Fibroblast of lung (primary cell): ENCODE measurements at regions not wholly inside any gene's neighbourhood (a gene's known extent, or its start where the extent isn't known, plus 50 kb on each side); places are given as distances from the start of the nearest gene placed in this dataset.
A peak's percentile ranks its signal among the peaks of the same experiment; 100 is the strongest.

Experiments
- DNase-seq, 2 donors: peaks; one replicate each; pipeline versions ENCODE4 v3.0.0 to v3.0.0-alpha.2; 2010; ENCODE audit warnings: low read depth in 2 of 2
- H2AFZ ChIP-seq: 2 replicates; pipeline ENCODE4 v1.5.1; 2012; ENCODE audit warnings: low read length, control low read depth, inconsistent platforms
- H3K27ac ChIP-seq: 2 replicates; pipeline ENCODE4 v1.5.1; 2011; ENCODE audit warnings: low read length, control low read depth; ENCODE audit not compliant: insufficient read depth
- H3K27me3 ChIP-seq: 2 replicates; pipeline ENCODE4 v1.5.1; 2011; ENCODE audit warnings: mild to moderate bottlenecking, low read length; ENCODE audit not compliant: control insufficient read depth, insufficient read depth
- H3K36me3 ChIP-seq: 2 replicates; pipeline ENCODE4 v1.5.1; 2011; ENCODE audit warnings: low read length; ENCODE audit not compliant: control insufficient read depth, insufficient read depth
- H3K4me1 ChIP-seq: 2 replicates; pipeline ENCODE4 v1.5.1; 2011; ENCODE audit warnings: low read length; ENCODE audit not compliant: control insufficient read depth, insufficient read depth; ENCODE audit errors: extremely low read depth
- H3K4me2 ChIP-seq: 2 replicates; pipeline ENCODE4 v1.5.1; 2011; ENCODE audit warnings: low read length, control low read depth; ENCODE audit not compliant: insufficient read depth; ENCODE audit errors: extremely low read depth
- H3K4me3 ChIP-seq, 4 experiments: fragments of 200-600 bp in 1 of 4; sonication (generic) in 1 of 4; replicated peaks in 1 of 4; 2 replicates each; pipeline ENCODE4 v1.5.1; 2011 to 2016; ENCODE audit warnings: low read length in 4 of 4, low read depth in 3 of 4, mild to moderate bottlenecking in 3 of 4, control low read depth in 2 of 4, inconsistent platforms in 1 of 4, mixed read lengths in 1 of 4; ENCODE audit not compliant: insufficient read depth in 1 of 4; ENCODE audit errors: control extremely low read depth in 1 of 4
- H3K79me2 ChIP-seq: 2 replicates; pipeline ENCODE4 v1.5.1; 2012; ENCODE audit warnings: mild to moderate bottlenecking, low read length, inconsistent platforms; ENCODE audit not compliant: control insufficient read depth, insufficient read depth
- H3K9ac ChIP-seq: 2 replicates; pipeline ENCODE4 v1.5.1; 2011; ENCODE audit warnings: mild to moderate bottlenecking, low read length, control low read depth; ENCODE audit not compliant: insufficient read depth
- H3K9me3 ChIP-seq: 2 replicates; pipeline ENCODE4 v1.5.1; 2012; ENCODE audit warnings: low read depth, low read length; ENCODE audit not compliant: control insufficient read depth, insufficient read depth
- H4K20me1 ChIP-seq: 2 replicates; pipeline ENCODE4 v1.5.1; 2011; ENCODE audit warnings: low read length; ENCODE audit not compliant: control insufficient read depth, insufficient read depth; ENCODE audit errors: extremely low read depth
- EZH2 ChIP-seq: IDR thresholded peaks from 2 replicates; pipeline ENCODE4 v1.5.1; 2012; ENCODE audit warnings: low read length, control low read depth, mild to moderate bottlenecking; ENCODE audit errors: missing control alignments
- TF ChIP-seq, protein P1 (sequence below), 2 donors: IDR thresholded peaks in 1 of 2; conservative IDR thresholded peaks in 1 of 2; 1 replicate in 1 of 2; 2 replicates in 1 of 2; pipeline ENCODE4 v1.5.1; 2011 to 2012; ENCODE audit warnings: low read length in 2 of 2, control low read depth in 1 of 2, inconsistent platforms in 1 of 2, low read depth in 1 of 2, mild to moderate bottlenecking in 1 of 2

DNA sequence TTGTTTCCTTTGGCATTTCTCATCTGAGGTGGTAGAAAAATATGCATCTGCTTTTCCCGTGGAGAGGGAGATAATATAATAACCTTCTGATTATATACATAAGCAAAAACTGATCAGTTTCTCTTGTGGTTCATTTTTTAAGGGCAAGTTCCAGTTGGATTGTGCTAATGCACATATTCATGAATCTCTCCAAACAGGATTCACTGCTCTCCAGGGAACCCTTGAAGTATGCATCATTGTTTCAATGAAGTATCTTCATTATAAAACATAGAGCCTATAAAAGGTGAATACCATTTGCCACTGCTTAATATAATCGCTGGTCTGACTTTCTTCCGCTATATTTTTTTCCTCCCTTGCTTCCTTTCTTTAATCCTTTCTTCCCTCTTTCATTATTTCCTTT lies 384.7 kb downstream of the FIGN start:
- Histone ChIP-seq H3K9ac (no peak overlapping the region), H3K36me3 (no peaks in the 10 kb centered on the region), H3K4me1 (peaks cover 5% of the 10 kb centered on the region), H3K4me2 (no peak overlapping the region), H3K27ac (no peak overlapping the region), H4K20me1 (no peaks in the 10 kb centered on the region), H3K79me2 (no peaks in the 10 kb centered on the region), H3K27me3 (no peaks in the 10 kb centered on the region), H3K9me3 (no peaks in the 10 kb centered on the region), H3K4me3 (no peak overlapping the region), H2AFZ (no peak overlapping the region)
- DNase-seq, result no peak
- TF ChIP-seq EZH2, result no peak
- TF ChIP-seq, protein P1, sequence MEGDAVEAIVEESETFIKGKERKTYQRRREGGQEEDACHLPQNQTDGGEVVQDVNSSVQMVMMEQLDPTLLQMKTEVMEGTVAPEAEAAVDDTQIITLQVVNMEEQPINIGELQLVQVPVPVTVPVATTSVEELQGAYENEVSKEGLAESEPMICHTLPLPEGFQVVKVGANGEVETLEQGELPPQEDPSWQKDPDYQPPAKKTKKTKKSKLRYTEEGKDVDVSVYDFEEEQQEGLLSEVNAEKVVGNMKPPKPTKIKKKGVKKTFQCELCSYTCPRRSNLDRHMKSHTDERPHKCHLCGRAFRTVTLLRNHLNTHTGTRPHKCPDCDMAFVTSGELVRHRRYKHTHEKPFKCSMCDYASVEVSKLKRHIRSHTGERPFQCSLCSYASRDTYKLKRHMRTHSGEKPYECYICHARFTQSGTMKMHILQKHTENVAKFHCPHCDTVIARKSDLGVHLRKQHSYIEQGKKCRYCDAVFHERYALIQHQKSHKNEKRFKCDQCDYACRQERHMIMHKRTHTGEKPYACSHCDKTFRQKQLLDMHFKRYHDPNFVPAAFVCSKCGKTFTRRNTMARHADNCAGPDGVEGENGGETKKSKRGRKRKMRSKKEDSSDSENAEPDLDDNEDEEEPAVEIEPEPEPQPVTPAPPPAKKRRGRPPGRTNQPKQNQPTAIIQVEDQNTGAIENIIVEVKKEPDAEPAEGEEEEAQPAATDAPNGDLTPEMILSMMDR (conservative IDR thresholded peaks at IDR 0.05 in 1 of 2, IDR thresholded peaks at IDR 0.05 in 1 of 2; ENCODE audit: low read depth in 1 of 2, low read length in 2 of 2), result no peak

DNA sequence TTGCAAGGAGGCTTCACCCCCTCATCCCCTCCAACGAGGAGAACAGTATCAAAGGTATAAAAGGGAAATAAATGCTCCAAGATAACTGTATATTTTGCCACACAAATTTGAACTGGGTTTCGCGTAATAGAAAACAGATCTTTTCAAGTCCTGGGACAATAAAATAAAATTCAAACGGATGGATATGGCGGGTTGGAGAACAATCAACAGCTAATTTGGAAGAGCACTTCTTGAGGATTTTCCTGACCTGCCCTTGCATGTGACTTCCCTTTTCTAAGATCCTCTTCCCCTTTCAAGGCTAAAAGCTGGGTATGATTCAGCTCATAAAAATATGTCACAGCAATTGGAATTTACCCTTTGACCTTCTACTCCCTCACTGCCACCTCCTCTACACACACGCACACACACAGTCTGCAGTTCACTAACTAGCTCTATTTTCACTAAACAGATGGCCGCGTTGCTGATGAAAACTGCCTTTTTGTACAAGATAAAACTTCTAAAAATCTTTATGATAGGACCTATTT lies 386.9 kb downstream of the FIGN start:
- Histone ChIP-seq H4K20me1 (no peaks in the 10 kb centered on the region), H3K36me3 (no peaks in the 10 kb centered on the region), H3K4me1 (peaks cover 5% of the 10 kb centered on the region), H3K9me3 (no peaks in the 10 kb centered on the region), H3K9ac (peak overlapping the region; percentile 67), H3K4me2 (peak overlapping the region; percentile 86), H3K79me2 (no peaks in the 10 kb centered on the region), H2AFZ (peak overlapping the region; percentile 87), H3K27ac (peak overlapping the region; percentile 91), H3K4me3 (peak overlapping the region in 3 of 4 experiments; percentile 37 to 53 (median 44)), H3K27me3 (no peaks in the 10 kb centered on the region)
- TF ChIP-seq EZH2, result no peak
- TF ChIP-seq, protein P1 (conservative IDR thresholded peaks at IDR 0.05 in 1 of 2, IDR thresholded peaks at IDR 0.05 in 1 of 2; ENCODE audit: low read depth in 1 of 2, low read length in 2 of 2), result no peak
- DNase-seq, result peak; percentile 76 to 84

DNA sequence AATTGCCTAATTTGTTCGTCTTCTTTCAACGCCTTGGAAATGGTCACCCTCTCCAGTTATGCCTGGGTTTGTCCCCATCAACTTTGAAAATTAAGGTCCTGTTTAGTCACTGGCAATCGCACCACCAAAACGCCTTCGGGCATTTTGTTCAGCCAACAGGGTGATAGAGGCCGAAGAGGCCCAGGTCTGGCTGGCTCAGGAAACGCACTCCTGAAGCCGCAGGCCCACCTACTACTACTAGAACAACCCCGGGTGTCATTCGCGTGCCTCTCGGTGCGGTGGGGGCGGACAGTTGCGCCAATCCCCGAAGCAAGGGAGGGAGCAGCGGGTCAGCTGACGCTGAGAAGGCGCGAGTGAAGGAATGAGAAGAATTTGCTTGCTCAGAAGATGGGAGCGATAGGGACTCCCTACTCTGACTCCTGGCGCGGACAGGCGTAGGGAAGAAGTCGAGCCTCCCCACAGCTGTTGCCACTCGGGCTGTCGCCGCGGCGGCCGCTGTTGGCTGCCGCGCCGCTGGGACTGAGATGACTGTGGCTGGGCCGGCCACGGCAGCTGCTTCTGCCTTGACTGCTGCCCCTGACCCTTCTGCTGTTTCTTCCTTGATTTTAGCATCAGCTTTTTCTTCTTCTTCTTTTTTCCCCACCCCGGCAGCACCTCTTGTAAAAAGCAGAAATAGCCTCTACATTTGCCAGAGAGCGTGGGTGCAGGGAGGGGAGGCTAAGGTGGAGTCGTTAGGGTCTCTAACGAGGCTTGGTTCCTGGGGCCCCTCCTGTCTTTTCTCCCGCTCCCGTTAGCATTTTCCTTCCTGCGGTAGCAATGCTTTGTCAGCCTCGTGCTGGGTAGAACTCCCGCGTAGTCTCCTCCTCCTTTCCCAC lies 387.6 kb downstream of the FIGN start:
- Histone ChIP-seq H3K9me3 (no peaks in the 10 kb centered on the region), H3K36me3 (no peaks in the 10 kb centered on the region), H3K27ac (peak overlapping the region; percentile 91), H3K4me1 (peaks cover 5% of the 10 kb centered on the region), H3K79me2 (no peaks in the 10 kb centered on the region), H3K9ac (peak overlapping the region; percentile 67), H3K4me3 (peak overlapping the region; percentile 34 to 53 (median 40)), H4K20me1 (no peaks in the 10 kb centered on the region), H3K4me2 (peak overlapping the region; percentile 86), H2AFZ (peak overlapping the region; percentile 87), H3K27me3 (no peaks in the 10 kb centered on the region)
- no peak for TF ChIP-seq EZH2
- TF ChIP-seq, protein P1 (conservative IDR thresholded peaks at IDR 0.05 in 1 of 2, IDR thresholded peaks at IDR 0.05 in 1 of 2; ENCODE audit: low read depth in 1 of 2, low read length in 2 of 2), result no peak
- peak; percentile 79 to 96 for DNase-seq
